Fibroblast of pulmonary artery (primary cell): ENCODE measurements at regions not wholly inside any gene's neighbourhood (a gene's known extent, or its start where the extent isn't known, plus 50 kb on each side); places are given as distances from the start of the nearest gene placed in this dataset.

ENCODE experiments used
- DNase-seq: peaks from one replicate; pipeline ENCODE4 v3.0.0-alpha.2; 2010; ENCODE audit warnings: low read depth
- H3K4me3 ChIP-seq: replicated peaks from 2 replicates; pipeline ENCODE4 v1.5.1; 2011; ENCODE audit warnings: low read depth, mild to moderate bottlenecking, control low read depth, low read length, moderate library complexity
- TF ChIP-seq, protein P1 (sequence below): IDR thresholded peaks from 2 replicates; pipeline ENCODE4 v1.5.1; 2011; ENCODE audit warnings: mild to moderate bottlenecking, control low read depth, low read length, inconsistent platforms; ENCODE audit errors: missing control alignments

DNA sequence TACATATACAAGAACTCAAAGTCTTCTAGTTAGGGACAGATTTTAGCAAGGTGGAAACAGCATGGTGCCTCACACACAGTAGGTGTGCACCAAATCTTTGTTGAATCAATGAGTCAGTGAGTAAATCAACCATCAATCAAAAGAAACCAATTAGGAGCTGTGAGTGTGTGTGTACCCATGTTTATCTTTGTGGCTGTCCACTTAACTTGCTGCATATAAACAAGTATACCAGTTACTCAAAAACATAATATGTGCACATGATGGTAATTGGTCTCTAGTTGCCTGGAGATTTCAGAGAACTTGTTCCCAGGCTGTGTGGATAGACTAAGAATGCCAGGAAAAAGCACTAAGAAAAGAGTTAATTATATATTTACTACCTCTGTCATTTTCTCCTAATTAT, 272.2 kb upstream of the CCL2 start:
- TF ChIP-seq, protein P1, sequence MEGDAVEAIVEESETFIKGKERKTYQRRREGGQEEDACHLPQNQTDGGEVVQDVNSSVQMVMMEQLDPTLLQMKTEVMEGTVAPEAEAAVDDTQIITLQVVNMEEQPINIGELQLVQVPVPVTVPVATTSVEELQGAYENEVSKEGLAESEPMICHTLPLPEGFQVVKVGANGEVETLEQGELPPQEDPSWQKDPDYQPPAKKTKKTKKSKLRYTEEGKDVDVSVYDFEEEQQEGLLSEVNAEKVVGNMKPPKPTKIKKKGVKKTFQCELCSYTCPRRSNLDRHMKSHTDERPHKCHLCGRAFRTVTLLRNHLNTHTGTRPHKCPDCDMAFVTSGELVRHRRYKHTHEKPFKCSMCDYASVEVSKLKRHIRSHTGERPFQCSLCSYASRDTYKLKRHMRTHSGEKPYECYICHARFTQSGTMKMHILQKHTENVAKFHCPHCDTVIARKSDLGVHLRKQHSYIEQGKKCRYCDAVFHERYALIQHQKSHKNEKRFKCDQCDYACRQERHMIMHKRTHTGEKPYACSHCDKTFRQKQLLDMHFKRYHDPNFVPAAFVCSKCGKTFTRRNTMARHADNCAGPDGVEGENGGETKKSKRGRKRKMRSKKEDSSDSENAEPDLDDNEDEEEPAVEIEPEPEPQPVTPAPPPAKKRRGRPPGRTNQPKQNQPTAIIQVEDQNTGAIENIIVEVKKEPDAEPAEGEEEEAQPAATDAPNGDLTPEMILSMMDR: no peak
- H3K4me3 ChIP-seq: no peak overlapping the region
- DNase-seq: no peak

GRCh38 chr17:33983824-33984574, 271.1 kb upstream of the CCL2 start:
- TF ChIP-seq, protein P1: no peak
- no peak for DNase-seq
- no peak overlapping the region for H3K4me3 ChIP-seq

DNA sequence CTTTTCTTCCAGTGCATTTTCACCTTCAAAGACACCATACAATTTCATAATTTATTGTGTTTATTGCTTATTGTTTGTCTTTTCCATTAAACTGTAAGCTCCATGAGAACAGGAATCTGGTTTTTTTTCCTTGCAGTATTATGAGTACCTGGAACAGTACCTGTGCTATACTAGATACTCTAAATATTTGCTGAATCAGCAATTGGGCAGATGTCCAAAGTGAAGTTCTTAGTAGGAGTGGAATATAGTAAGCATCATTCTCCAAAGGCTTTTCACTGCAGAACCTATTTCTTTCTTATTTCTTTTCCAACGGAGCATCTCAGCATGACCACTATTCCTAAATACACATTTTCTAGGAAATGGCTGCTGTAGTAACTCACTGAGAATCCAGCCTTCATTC, 269.0 kb upstream of the CCL2 start:
- no peak overlapping the region for H3K4me3 ChIP-seq
- no peak for DNase-seq
- TF ChIP-seq, protein P1: no peak

DNA sequence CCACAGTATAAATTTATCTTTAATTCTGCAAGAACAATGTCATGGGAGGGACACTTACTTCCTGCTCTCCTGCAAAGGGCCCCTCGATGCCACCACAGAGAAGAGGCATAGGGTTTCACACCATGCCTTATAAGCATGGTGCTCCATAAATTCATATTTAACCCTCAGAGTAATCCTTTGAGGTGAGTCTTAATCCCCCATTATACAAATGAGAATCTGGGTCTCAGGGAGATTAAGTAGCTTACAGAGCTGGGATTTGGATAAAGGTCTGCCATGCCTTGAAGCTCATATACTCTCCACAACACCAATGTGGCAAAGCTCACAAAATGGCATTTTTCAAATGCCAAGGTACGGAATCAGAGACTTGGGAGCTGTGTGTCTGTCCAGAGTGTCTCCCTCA, 268.5 kb upstream of the CCL2 start:
- no peak for DNase-seq
- H3K4me3 ChIP-seq: no peak overlapping the region
- TF ChIP-seq, protein P1: no peak

DNA sequence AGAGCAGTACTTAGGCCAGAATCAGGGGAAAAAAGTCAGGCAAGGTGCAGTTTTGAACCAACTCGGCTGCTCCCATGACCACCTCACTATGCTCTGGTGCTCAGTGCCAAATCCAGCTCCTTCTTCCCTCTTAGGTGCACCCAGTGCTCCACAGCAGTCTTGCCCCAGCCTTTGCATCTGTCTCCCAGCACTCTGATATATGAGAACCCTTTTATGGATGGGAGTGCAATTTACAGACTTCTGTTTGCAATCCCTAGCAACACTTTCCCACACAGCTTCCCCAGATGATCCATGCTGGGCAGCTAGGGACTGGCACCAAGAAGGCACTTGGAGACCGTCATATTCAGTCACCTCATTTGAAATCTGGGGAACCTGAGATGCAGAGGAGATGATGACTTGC, 267.9 kb upstream of the CCL2 start:
- TF ChIP-seq, protein P1: no peak
- DNase-seq: no peak
- no peak overlapping the region for H3K4me3 ChIP-seq

DNA sequence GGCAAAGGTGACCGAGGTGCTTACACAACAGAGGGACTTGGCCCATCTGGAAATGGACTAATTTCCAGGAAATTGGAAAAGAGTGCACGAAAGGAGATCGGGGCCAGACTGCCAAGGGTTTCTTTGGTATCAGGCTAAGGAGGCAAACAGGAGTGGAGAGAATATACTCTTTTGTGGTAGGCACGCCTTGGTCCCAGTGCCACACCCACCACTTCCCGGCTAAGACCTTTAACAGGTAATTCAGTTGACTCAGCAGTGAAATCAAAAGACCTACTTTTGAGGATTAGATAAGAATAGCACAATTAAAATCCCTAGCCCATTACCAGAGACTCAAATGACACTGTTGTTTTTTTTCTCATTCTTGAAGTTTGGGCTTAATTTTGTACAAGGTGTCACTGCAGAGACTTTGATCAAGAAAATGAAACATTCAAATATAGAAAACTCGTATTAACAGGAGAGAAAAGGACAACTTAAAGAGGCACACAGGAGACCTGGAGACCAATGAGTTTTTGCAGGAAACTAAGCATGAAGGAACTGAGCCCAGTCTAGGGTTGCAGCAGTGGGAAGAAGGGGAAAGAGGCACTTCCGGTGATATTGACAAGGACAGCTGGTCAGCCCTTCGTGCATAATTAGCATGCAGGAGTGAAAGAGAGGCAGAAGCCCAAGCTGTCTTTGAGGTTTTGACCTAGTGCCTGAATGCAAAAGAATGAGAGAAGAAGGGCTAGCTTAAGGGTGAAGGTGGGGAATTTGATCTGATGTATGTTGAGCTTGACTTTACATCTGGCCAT, 265.5 kb upstream of the CCL2 start:
- TF ChIP-seq, protein P1: no peak
- no peak for DNase-seq
- no peak overlapping the region for H3K4me3 ChIP-seq
